HCT116 (cell line): ENCODE measurements at regions not wholly inside any gene's neighbourhood (a gene's known extent, or its start where the extent isn't known, plus 50 kb on each side); places are given as distances from the start of the nearest gene placed in this dataset.

ENCODE experiments used
- ATAC-seq: fragments of 200-7000 bp; cut with Tn5 transposase; 2 replicates; pipeline ENCODE4 v1.9.1; 2020; ENCODE audit warnings: mild to moderate bottlenecking, moderate library complexity
- BruUV-seq: library from RNA; stranded (reverse); fragments of 400-500 nt; replicated peaks from 2 replicates; lab custom pipeline; 2021; lab: Mats Ljungman, UMichigan
- CTCF ChIA-PET: fragments of 300-600 bp; sonication (Branson Sonifier 250); formaldehyde crosslinking; loops from one replicate; lab custom pipeline; 2021; ENCODE audit warnings: antibody characterized with exemption; lab: Charles Lee
- POLR2A ChIA-PET: fragments of 300-600, 350-600 bp; sonication (Branson Sonifier 250); formaldehyde crosslinking; loops from one replicate; lab custom pipeline; 2021; ENCODE audit warnings: antibody characterized with exemption; lab: Charles Lee
- RAD21 ChIA-PET, 2 experiments: fragments of 300-600 bp; sonication (Branson Sonifier 250); formaldehyde crosslinking; loops; one replicate each; lab custom pipeline; 2023; ENCODE audit warnings: low total read pairs in 2 of 2; ENCODE audit not compliant: uncharacterized antibody in 2 of 2, unreplicated experiment in 2 of 2, low non-redundant PET in 1 of 2; lab: Charles Lee
- DNase-seq: peaks from one replicate; pipeline ENCODE4 v3.0.0-alpha.2; 2010; ENCODE audit warnings: low read depth, low spot score
- H2AFZ ChIP-seq: fragments of 200-600 bp; shearing (Covaris generic), sonication (generic); 2 replicates; pipeline ENCODE4 v1.6.1; 2017; ENCODE audit warnings: low read depth, mixed run types, mixed read lengths, antibody characterized with exemption, low read length; ENCODE audit not compliant: poor library complexity, severe bottlenecking
- H3K27ac ChIP-seq: 2 replicates; pipeline ENCODE4 v1.5.1; 2012; ENCODE audit warnings: low read depth, low read length
- H3K27me3 ChIP-seq: fragments of 200-600 bp; sonication (generic); 2 replicates; pipeline ENCODE4 v1.6.1; 2016; ENCODE audit warnings: mixed run types, low read length, mixed read lengths; ENCODE audit not compliant: insufficient read depth
- H3K36me3 ChIP-seq, 2 experiments: fragments of 200-500 bp in 1 of 2; fragments of 200-600 bp in 1 of 2; sonication (Bioruptor generic) in 1 of 2; sonication (generic) in 1 of 2; 2 replicates each; pipeline versions ENCODE4 v1.5.1 to v1.6.1; 2014 to 2016; ENCODE audit warnings: low read length in 2 of 2, inconsistent platforms in 1 of 2, mixed read lengths in 1 of 2, mixed run types in 1 of 2; ENCODE audit not compliant: insufficient read depth in 2 of 2, control insufficient read depth in 1 of 2
- H3K4me1 ChIP-seq, 2 experiments: fragments of 200-600 bp in 1 of 2; sonication (generic) in 1 of 2; 2 replicates each; pipeline versions ENCODE4 v1.5.1 to v1.6.1; 2012 to 2017; ENCODE audit warnings: low read length in 2 of 2, inconsistent platforms in 1 of 2, mild to moderate bottlenecking in 1 of 2, mixed read lengths in 1 of 2, mixed run types in 1 of 2, moderate library complexity in 1 of 2; ENCODE audit not compliant: insufficient read depth in 2 of 2, control insufficient read depth in 1 of 2
- H3K4me2 ChIP-seq: fragments of 200-600 bp; sonication (generic); 2 replicates; pipeline ENCODE4 v1.6.1; 2017; ENCODE audit warnings: mixed run types, low read length, mixed read lengths
- H3K4me3 ChIP-seq, 2 experiments: fragments of 200-600 bp in 1 of 2; sonication (generic) in 1 of 2; replicated peaks in 1 of 2; 2 replicates each; pipeline ENCODE4 v1.5.1; 2011 to 2016; ENCODE audit warnings: low read length in 2 of 2, control low read depth in 1 of 2, low read depth in 1 of 2, mild to moderate bottlenecking in 1 of 2, mixed read lengths in 1 of 2, mixed run types in 1 of 2
- H3K79me2 ChIP-seq: fragments of 200-600 bp; sonication (generic); 2 replicates; pipeline ENCODE4 v1.6.1; 2017; ENCODE audit warnings: mild to moderate bottlenecking, mixed run types, low read length, moderate library complexity, mixed read lengths; ENCODE audit not compliant: insufficient read depth
- H3K9ac ChIP-seq: fragments of 200-600 bp; sonication (generic); 2 replicates; pipeline ENCODE4 v1.6.1; 2016; ENCODE audit warnings: low read length, mixed read lengths
- H3K9me2 ChIP-seq: fragments of 200-600 bp; sonication (generic), shearing (Covaris generic); 2 replicates; pipeline ENCODE4 v1.6.1; 2017; ENCODE audit warnings: mixed run types, mild to moderate bottlenecking, moderate library complexity; ENCODE audit not compliant: insufficient read depth
- H3K9me3 ChIP-seq, 2 experiments: fragments of 200-500 bp in 1 of 2; fragments of 200-600 bp in 1 of 2; sonication (Bioruptor generic) in 1 of 2; sonication (generic) in 1 of 2; 2 replicates each; pipeline ENCODE4 v1.6.1; 2014 to 2017; ENCODE audit warnings: low read length in 2 of 2, mixed read lengths in 2 of 2, inconsistent platforms in 1 of 2, low read depth in 1 of 2, mild to moderate bottlenecking in 1 of 2, mixed run types in 1 of 2, moderate library complexity in 1 of 2; ENCODE audit not compliant: control insufficient read depth in 1 of 2, insufficient read depth in 1 of 2
- H4K20me1 ChIP-seq: fragments of 200-600 bp; sonication (generic), shearing (Covaris generic); 2 replicates; pipeline ENCODE4 v1.6.1; 2017; ENCODE audit warnings: mixed run types, mild to moderate bottlenecking, moderate library complexity; ENCODE audit not compliant: insufficient read depth
- CEBPB ChIP-seq: IDR thresholded peaks from 2 replicates; pipeline ENCODE4 v1.6.1; 2012; ENCODE audit warnings: low read depth
- EGR1 ChIP-seq: IDR thresholded peaks from 2 replicates; pipeline ENCODE4 v1.6.1; 2012; ENCODE audit warnings: low read depth
- EZH2phosphoT487 ChIP-seq: fragments of 200-600 bp; IDR thresholded peaks from 2 replicates; pipeline ENCODE4 v1.6.1; 2018; ENCODE audit warnings: antibody characterized with exemption, borderline replicate concordance
- FOSL1 ChIP-seq: IDR thresholded peaks from 2 replicates; pipeline ENCODE4 v1.6.1; 2012; ENCODE audit warnings: low read depth
- JUND ChIP-seq: IDR thresholded peaks from 2 replicates; pipeline ENCODE4 v1.6.1; 2012
- POLR2A ChIP-seq: IDR thresholded peaks from 2 replicates; pipeline ENCODE4 v1.7.0; 2011; ENCODE audit warnings: borderline replicate concordance; ENCODE audit not compliant: insufficient read depth, insufficient read length; ENCODE audit errors: extremely low read depth
- POLR2AphosphoS5 ChIP-seq: IDR thresholded peaks from 2 replicates; pipeline ENCODE4 v1.6.1; 2011; ENCODE audit warnings: mild to moderate bottlenecking, low read depth, low read length, moderate library complexity
- RAD21 ChIP-seq: IDR thresholded peaks from 2 replicates; pipeline ENCODE4 v1.6.1; 2012; ENCODE audit warnings: low read depth, mild to moderate bottlenecking
- SIN3A ChIP-seq: IDR thresholded peaks from 2 replicates; pipeline ENCODE4 v1.6.1; 2012; ENCODE audit warnings: low read depth
- SRF ChIP-seq: IDR thresholded peaks from 2 replicates; pipeline ENCODE4 v1.6.1; 2012; ENCODE audit warnings: low read depth
- TCF7L2 ChIP-seq: IDR thresholded peaks from 2 replicates; pipeline ENCODE4 v1.7.0; 2011; ENCODE audit warnings: borderline replicate concordance, inconsistent platforms; ENCODE audit not compliant: insufficient read depth, insufficient read length; ENCODE audit errors: extremely low read depth
- YY1 ChIP-seq: IDR thresholded peaks from 2 replicates; pipeline ENCODE4 v1.6.1; 2011; ENCODE audit warnings: low read length, low read depth, moderate library complexity, mild to moderate bottlenecking; ENCODE audit not compliant: insufficient replicate concordance; ENCODE audit errors: extremely low read depth
- ZFX ChIP-seq: fragments of 450-650 bp; IDR thresholded peaks from 2 replicates; pipeline ENCODE4 v1.6.1; 2017
- ZNF274 ChIP-seq: fragments of 200-500 bp; sonication (Bioruptor generic); IDR thresholded peaks from 2 replicates; pipeline ENCODE4 v1.6.1; 2014; ENCODE audit warnings: mild to moderate bottlenecking, low read depth, low read length, inconsistent platforms
- intact Hi-C: fragments of 100-400 bp; cut with micrococcal nuclease; formaldehyde crosslinking; loops from 2 replicates; pipeline ENCODE4 v1.10.0; 2022
- TF ChIP-seq, protein P1 (sequence below): IDR thresholded peaks from 2 replicates; pipeline ENCODE4 v1.6.1; 2012
- TF ChIP-seq, protein P2 (sequence below), 3 experiments: fragments of 200-600 bp in 1 of 3; sonication (generic) in 1 of 3; IDR thresholded peaks in 2 of 3; conservative IDR thresholded peaks in 1 of 3; 2 replicates each; pipeline ENCODE4 v1.5.1; 2012 to 2017; ENCODE audit warnings: low read depth in 2 of 3, low read length in 2 of 3, antibody characterized with exemption in 1 of 3, borderline replicate concordance in 1 of 3, control low read depth in 1 of 3, mild to moderate bottlenecking in 1 of 3, mixed read lengths in 1 of 3, mixed run types in 1 of 3, moderate library complexity in 1 of 3; ENCODE audit not compliant: insufficient read depth in 1 of 3

DNA sequence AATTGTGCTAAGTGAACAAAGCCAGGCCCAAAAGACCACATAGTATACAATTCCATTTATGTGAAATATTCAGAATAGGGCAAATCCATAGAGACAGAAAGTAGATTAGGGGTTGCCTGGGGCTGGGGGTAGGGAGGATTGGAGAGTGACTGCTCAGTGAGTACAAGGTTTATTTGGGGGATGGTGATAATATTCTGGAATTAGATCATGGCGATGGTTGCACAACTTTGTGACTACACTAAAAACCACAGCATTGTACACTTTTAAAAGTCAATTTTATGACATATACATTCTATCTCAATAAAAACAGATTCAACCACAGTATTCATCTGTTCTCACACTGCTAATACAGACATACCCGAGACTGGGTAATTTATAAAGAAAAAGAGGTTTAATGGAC is 68.7 kb upstream of the MAP1LC3B2 start:
- DNase-seq = no peak
- TF ChIP-seq FOSL1 (no peak), POLR2A (no peak), JUND (no peak), ZFX (no peak), RAD21 (no peak), ZNF274 (no peak)
- TF ChIP-seq, protein P1, sequence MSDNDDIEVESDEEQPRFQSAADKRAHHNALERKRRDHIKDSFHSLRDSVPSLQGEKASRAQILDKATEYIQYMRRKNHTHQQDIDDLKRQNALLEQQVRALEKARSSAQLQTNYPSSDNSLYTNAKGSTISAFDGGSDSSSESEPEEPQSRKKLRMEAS = no peak
- TF ChIP-seq, all 23 proteins: peak for 0
- Histone ChIP-seq H3K27ac (no peak overlapping the region), H3K36me3 (peaks cover 0 to 18% of the 10 kb centered on the region in 2 experiments; a peak in 1 of 4 replicates), H3K79me2 (peaks cover 26% of the 10 kb centered on the region), H2AFZ (no peak overlapping the region), H4K20me1 (no peaks in the 10 kb centered on the region), H3K4me2 (no peak overlapping the region), H3K27me3 (no peaks in the 10 kb centered on the region), H3K4me3 (no peak overlapping the region), H3K9ac (no peak overlapping the region), H3K9me3 (peaks cover 0 to 7% of the 10 kb centered on the region in 2 experiments; a peak in 1 of 4 replicates), H3K4me1 (peaks cover 31 to 46% of the 10 kb centered on the region in 2 experiments), H3K9me2 (no peaks in the 10 kb centered on the region)
- ChIA-PET POLR2A (no interaction called here), CTCF (no interaction called here), RAD21 (no interaction called here)
- ATAC-seq = no peak
- intact Hi-C loops = no loop called here
- no TSS peak for BruUV-seq

DNA sequence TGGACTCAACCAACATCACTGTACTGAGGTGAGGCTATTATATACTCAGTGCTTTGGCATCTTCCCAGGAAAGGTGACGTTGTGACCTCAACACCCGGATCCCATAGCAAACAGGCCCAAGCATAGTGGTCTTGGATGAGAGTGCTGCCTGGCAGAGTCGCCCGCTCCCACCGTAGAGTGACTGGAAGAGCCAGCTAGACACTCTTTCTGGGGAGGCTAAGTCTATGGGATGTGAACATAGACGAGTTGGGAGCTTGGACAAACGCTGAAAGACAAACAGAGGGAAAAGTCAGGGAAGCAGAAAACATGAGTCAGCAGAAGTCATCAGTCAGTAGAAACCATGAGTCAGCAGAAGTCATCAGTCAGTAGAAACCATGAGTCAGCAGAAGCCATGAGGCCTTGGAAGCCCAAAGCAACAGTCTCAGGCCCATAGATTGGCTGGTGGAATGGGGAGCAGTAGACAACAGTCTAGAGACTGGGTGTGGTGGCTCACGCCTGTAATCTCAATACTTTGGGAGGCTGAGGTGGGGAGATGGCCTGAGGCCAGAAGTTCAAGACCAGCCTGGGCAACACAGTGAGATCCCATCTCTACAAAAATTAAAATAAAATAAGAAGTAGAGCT is 66.4 kb upstream of the MAP1LC3B2 start:
- intact Hi-C loops = no loop called here
- H3K27me3 ChIP-seq = no peaks in the 10 kb centered on the region
- H3K27ac ChIP-seq = peak overlapping the region; percentile 99
- peaks cover 0 to 14% of the 10 kb centered on the region in 2 experiments; a peak in 1 of 4 replicates for H3K36me3 ChIP-seq
- no TSS peak for BruUV-seq
- H2AFZ ChIP-seq = no peak overlapping the region
- H3K4me2 ChIP-seq = peak overlapping the region; percentile 72
- CTCF ChIA-PET = no interaction called here
- RAD21 ChIA-PET = interaction anchor here in 1 of 2 experiments (0.9 kb wide), 1 partner anchor 33 kb away, joined by 3 read pairs; no protein-coding TSS in a partner anchor
- H3K9me3 ChIP-seq = peaks cover 0 to 7% of the 10 kb centered on the region in 2 experiments; a peak in 1 of 4 replicates
- peaks cover 53 to 70% of the 10 kb centered on the region in 2 experiments for H3K4me1 ChIP-seq
- POLR2A ChIA-PET = interaction anchor here (2.4 to 5.7 kb wide), 2 partner anchors 14 to 58 kb away, joined by 9 to 53 read pairs; no protein-coding TSS in a partner anchor
- no peaks in the 10 kb centered on the region for H3K9me2 ChIP-seq
- DNase-seq (peak; percentile 79), ATAC-seq (peak; percentile 7; the same call in 1 of the 2 replicates)
- peaks cover 26% of the 10 kb centered on the region for H3K79me2 ChIP-seq
- H4K20me1 ChIP-seq = no peaks in the 10 kb centered on the region
- peak overlapping the region in 1 of 2 experiments; percentile 9; a peak in 1 of 4 replicates for H3K4me3 ChIP-seq
- H3K9ac ChIP-seq = peak overlapping the region; percentile 71
- TF ChIP-seq YY1 (no peak), EGR1 (no peak), TCF7L2 (no peak), JUND (peak; percentile 66), FOSL1 (peak; percentile 80), RAD21 (0 out of 2 replicates have a peak, but pooled peaks have one; percentile 7), EZH2phosphoT487 (no peak), CEBPB (no peak), SRF (0 out of 2 replicates have a peak, but pooled peaks have one; percentile 28), POLR2A (no peak), POLR2AphosphoS5 (no peak), SIN3A (0 out of 2 replicates have a peak, but pooled peaks have one; percentile 26)
- TF ChIP-seq, protein P2, sequence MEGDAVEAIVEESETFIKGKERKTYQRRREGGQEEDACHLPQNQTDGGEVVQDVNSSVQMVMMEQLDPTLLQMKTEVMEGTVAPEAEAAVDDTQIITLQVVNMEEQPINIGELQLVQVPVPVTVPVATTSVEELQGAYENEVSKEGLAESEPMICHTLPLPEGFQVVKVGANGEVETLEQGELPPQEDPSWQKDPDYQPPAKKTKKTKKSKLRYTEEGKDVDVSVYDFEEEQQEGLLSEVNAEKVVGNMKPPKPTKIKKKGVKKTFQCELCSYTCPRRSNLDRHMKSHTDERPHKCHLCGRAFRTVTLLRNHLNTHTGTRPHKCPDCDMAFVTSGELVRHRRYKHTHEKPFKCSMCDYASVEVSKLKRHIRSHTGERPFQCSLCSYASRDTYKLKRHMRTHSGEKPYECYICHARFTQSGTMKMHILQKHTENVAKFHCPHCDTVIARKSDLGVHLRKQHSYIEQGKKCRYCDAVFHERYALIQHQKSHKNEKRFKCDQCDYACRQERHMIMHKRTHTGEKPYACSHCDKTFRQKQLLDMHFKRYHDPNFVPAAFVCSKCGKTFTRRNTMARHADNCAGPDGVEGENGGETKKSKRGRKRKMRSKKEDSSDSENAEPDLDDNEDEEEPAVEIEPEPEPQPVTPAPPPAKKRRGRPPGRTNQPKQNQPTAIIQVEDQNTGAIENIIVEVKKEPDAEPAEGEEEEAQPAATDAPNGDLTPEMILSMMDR (IDR thresholded peaks at IDR 0.05 in 2 of 3, conservative IDR thresholded peaks at IDR 0.05 in 1 of 3; ENCODE audit: borderline replicate concordance in 1 of 3, insufficient read depth in 1 of 3, low read depth in 2 of 3, low read length in 2 of 3) = no peak
